Omental fat pad (tissue), 3 donors: ENCODE measurements at regions not wholly inside any gene's neighbourhood (a gene's known extent, or its start where the extent isn't known, plus 50 kb on each side); places are given as distances from the start of the nearest gene placed in this dataset.

Experiments used
- ATAC-seq: fragments of 150-250 bp; one replicate; pipeline ENCODE4 v1.9.1; 2016; ENCODE audit warnings: mild to moderate bottlenecking, moderate library complexity; ENCODE audit not compliant: low FRiP score
- DNase-seq: peaks from one replicate; pipeline ENCODE4 v3.0.0-alpha.2; 2019; ENCODE audit warnings: low spot score
- CTCF ChIP-seq, 3 donors: fragments of 450-650 bp; IDR thresholded peaks; one replicate each; pipeline ENCODE4 v1.5.1; 2016 to 2017; ENCODE audit warnings: antibody characterized with exemption in 3 of 3, mild to moderate bottlenecking in 3 of 3, moderate library complexity in 2 of 3

GRCh38 chr9:88635151-88635550, 100.2 kb downstream of the NXNL2 start:
- DNase-seq (no peak), ATAC-seq (no peak)
- TF ChIP-seq CTCF (IDR thresholded peaks at IDR 0.05), result no peak

- no peak for DNase-seq
- TF ChIP-seq CTCF (IDR thresholded peaks at IDR 0.05), result no peak
- no peak for ATAC-seq
Measured at GRCh38 chr9:88641456-88642240, 106.7 kb downstream of the NXNL2 start.

GRCh38 chr9:88642336-88642735, 107.4 kb downstream of the NXNL2 start:
- ATAC-seq (no peak), DNase-seq (no peak)
- no peak for TF ChIP-seq CTCF (IDR thresholded peaks at IDR 0.05)

GRCh38 chr9:88643931-88644330, 109.0 kb downstream of the NXNL2 start:
- ATAC-seq, result no peak
- no peak for DNase-seq
- TF ChIP-seq CTCF (IDR thresholded peaks at IDR 0.05), result no peak

- no peak for DNase-seq
- ATAC-seq, result no peak
- TF ChIP-seq CTCF (IDR thresholded peaks at IDR 0.05), result no peak
Measured at GRCh38 chr9:88645172-88645878, 110.3 kb downstream of the NXNL2 start.

- DNase-seq (no peak), ATAC-seq (no peak)
- TF ChIP-seq CTCF (IDR thresholded peaks at IDR 0.05), result no peak
Measured at GRCh38 chr9:88645879-88646199, 110.9 kb downstream of the NXNL2 start.
